WTC11 (cell line): ENCODE measurements at regions not wholly inside any gene's neighbourhood (a gene's known extent, or its start where the extent isn't known, plus 50 kb on each side); places are given as distances from the start of the nearest gene placed in this dataset.

Source experiments
- ATAC-seq: fragments of 200-7000 bp; cut with Tn5 transposase; 2 replicates; pipeline ENCODE4 v1.10.0; 2021; ENCODE audit warnings: mild to moderate bottlenecking, moderate library complexity
- CTCF ChIA-PET: fragments of 300-600 bp; sonication (Branson Sonifier 250); formaldehyde crosslinking; loops from one replicate; lab custom pipeline; 2021; ENCODE audit warnings: antibody characterized with exemption; lab: Charles Lee
- POLR2A ChIA-PET: fragments of 350-600 bp; sonication (Branson Sonifier 250); formaldehyde crosslinking; loops from one replicate; lab custom pipeline; 2021; ENCODE audit warnings: antibody characterized with exemption; lab: Charles Lee
- DNase-seq: peaks from one replicate; pipeline ENCODE4 v3.0.0; 2021; ENCODE audit warnings: low spot score
- H3K27ac Mint-ChIP-seq: 2 replicates; pipeline ENCODE4 v1.8.0; 2021; ENCODE audit warnings: mixed read lengths
- H3K27me3 Mint-ChIP-seq: 2 replicates; pipeline ENCODE4 v1.8.0; 2021; ENCODE audit warnings: low read depth, mild to moderate bottlenecking, moderate library complexity, mixed read lengths
- H3K36me3 Mint-ChIP-seq: 2 replicates; pipeline ENCODE4 v1.8.0; 2021; ENCODE audit warnings: mixed read lengths
- H3K4me1 Mint-ChIP-seq: 2 replicates; pipeline ENCODE4 v1.8.0; 2022; ENCODE audit warnings: mixed read lengths
- H3K4me3 Mint-ChIP-seq: 2 replicates; pipeline ENCODE4 v1.8.0; 2021; ENCODE audit warnings: mild to moderate bottlenecking, moderate library complexity, mixed read lengths
- H3K9me3 Mint-ChIP-seq: 2 replicates; pipeline ENCODE4 v1.8.0; 2021; ENCODE audit warnings: mixed read lengths
- AR ChIP-seq: fragments of 250-450 bp; sonication (Bioruptor Pico); IDR thresholded peaks from 2 replicates; pipeline ENCODE4 v1.9.0; 2021; ENCODE audit warnings: mild to moderate bottlenecking
- ATF1 ChIP-seq: sonication (generic); formaldehyde crosslinking; IDR thresholded peaks from 2 replicates; pipeline ENCODE4 v1.8.1; 2023; ENCODE audit warnings: mild to moderate bottlenecking, moderate library complexity, missing genetic modification reagents
- CBFB ChIP-seq: sonication (generic); formaldehyde crosslinking; IDR thresholded peaks from 2 replicates; pipeline ENCODE4 v1.8.1; 2022; ENCODE audit warnings: mild to moderate bottlenecking, low read depth, missing genetic modification reagents
- E2F5 ChIP-seq: sonication (generic); formaldehyde crosslinking; IDR thresholded peaks from 2 replicates; pipeline ENCODE4 v1.8.1; 2022; ENCODE audit warnings: mild to moderate bottlenecking, moderate library complexity, missing genetic modification reagents
- ERG ChIP-seq: fragments of 250-450 bp; sonication (Bioruptor Pico); IDR thresholded peaks from 2 replicates; pipeline ENCODE4 v1.8.0; 2021; ENCODE audit warnings: mild to moderate bottlenecking
- FOXP1 ChIP-seq: sonication (generic); formaldehyde crosslinking; IDR thresholded peaks from 2 replicates; pipeline ENCODE4 v1.8.0; 2022; ENCODE audit warnings: missing genetic modification reagents, mild to moderate bottlenecking, moderate library complexity, borderline replicate concordance
- GRHL2 ChIP-seq: fragments of 250-450 bp; sonication (Bioruptor Pico); IDR thresholded peaks from 2 replicates; pipeline ENCODE4 v1.8.0; 2022; ENCODE audit warnings: mild to moderate bottlenecking, moderate library complexity; ENCODE audit not compliant: insufficient replicate concordance, severe bottlenecking
- HMGXB4 ChIP-seq: sonication (generic); formaldehyde crosslinking; IDR thresholded peaks from 2 replicates; pipeline ENCODE4 v1.8.1; 2023; ENCODE audit warnings: mild to moderate bottlenecking, moderate library complexity, missing genetic modification reagents
- JUN ChIP-seq: sonication (generic); formaldehyde crosslinking; IDR thresholded peaks from 2 replicates; pipeline ENCODE4 v1.8.0; 2023; ENCODE audit warnings: mild to moderate bottlenecking, missing genetic modification reagents
- NR3C1 ChIP-seq: sonication (generic); formaldehyde crosslinking; conservative IDR thresholded peaks from 2 replicates; pipeline ENCODE4 v1.8.1; 2023; ENCODE audit warnings: low read depth, mild to moderate bottlenecking, missing genetic modification reagents
- PRRX2 ChIP-seq: fragments of 250-450 bp; sonication (Bioruptor Pico); IDR thresholded peaks from 2 replicates; pipeline ENCODE4 v1.8.0; 2021; ENCODE audit warnings: mild to moderate bottlenecking
- SMAD3 ChIP-seq: sonication (generic); formaldehyde crosslinking; IDR thresholded peaks from 2 replicates; pipeline ENCODE4 v1.8.0; 2022; ENCODE audit warnings: missing genetic modification reagents, mild to moderate bottlenecking, borderline replicate concordance
- TEAD4 ChIP-seq: sonication (generic); formaldehyde crosslinking; IDR thresholded peaks from 2 replicates; pipeline ENCODE4 v1.8.0; 2022; ENCODE audit warnings: mild to moderate bottlenecking, missing genetic modification reagents
- USF1 ChIP-seq: sonication (generic); formaldehyde crosslinking; IDR thresholded peaks from 2 replicates; pipeline ENCODE4 v1.8.0; 2022; ENCODE audit warnings: mild to moderate bottlenecking, missing genetic modification reagents
- ZBTB21 ChIP-seq: sonication (generic); formaldehyde crosslinking; IDR thresholded peaks from 2 replicates; pipeline ENCODE4 v1.8.1; 2023; ENCODE audit warnings: mild to moderate bottlenecking, missing genetic modification reagents, borderline replicate concordance
- ZMAT4 ChIP-seq: fragments of 250-450 bp; sonication (Bioruptor Pico); IDR thresholded peaks from 2 replicates; pipeline ENCODE4 v1.9.0; 2021; ENCODE audit warnings: mild to moderate bottlenecking
- ZNF219 ChIP-seq: sonication (generic); formaldehyde crosslinking; IDR thresholded peaks from 2 replicates; pipeline ENCODE4 v1.8.0; 2023; ENCODE audit warnings: missing genetic modification reagents, mild to moderate bottlenecking, borderline replicate concordance
- ZNF281 ChIP-seq: sonication (generic); formaldehyde crosslinking; IDR thresholded peaks from 2 replicates; pipeline ENCODE4 v1.8.0; 2023; ENCODE audit warnings: mild to moderate bottlenecking, missing genetic modification reagents
- ZNF396 ChIP-seq: fragments of 250-450 bp; sonication (Bioruptor Pico); IDR thresholded peaks from 2 replicates; pipeline ENCODE4 v1.8.0; 2021; ENCODE audit warnings: mild to moderate bottlenecking, moderate library complexity, borderline replicate concordance
- ZNF416 ChIP-seq: fragments of 250-450 bp; sonication (Bioruptor Pico); IDR thresholded peaks from 2 replicates; pipeline ENCODE4 v1.9.0; 2021; ENCODE audit warnings: mild to moderate bottlenecking, inconsistent platforms
- ZNF423 ChIP-seq: fragments of 250-450 bp; sonication (Bioruptor Pico); IDR thresholded peaks from 2 replicates; pipeline ENCODE4 v2.1.2; 2022; ENCODE audit warnings: mild to moderate bottlenecking, moderate library complexity
- ZNF512 ChIP-seq: sonication (generic); formaldehyde crosslinking; IDR thresholded peaks from 2 replicates; pipeline ENCODE4 v1.8.1; 2022; ENCODE audit warnings: missing genetic modification reagents, borderline replicate concordance
- ZNF671 ChIP-seq: fragments of 250-450 bp; sonication (Bioruptor Pico); IDR thresholded peaks from 2 replicates; pipeline ENCODE4 v1.8.0; 2021; ENCODE audit warnings: mild to moderate bottlenecking

- H3K4me1 Mint-ChIP-seq: peaks cover 15% of the 10 kb centered on the region
- H3K36me3 Mint-ChIP-seq: no peaks in the 10 kb centered on the region
- H3K9me3 Mint-ChIP-seq: 0 out of 2 replicates have a peak, but pooled peaks cover 3% of the 10 kb centered on the region
- DNase-seq (no peak), ATAC-seq (no peak)
- H3K4me3 Mint-ChIP-seq: no peak overlapping the region
- CTCF ChIA-PET: no interaction called here
- TF ChIP-seq ZNF416 (CRISPR knock-in tag) (no peak), ZNF281 (CRISPR knock-in tag) (no peak), E2F5 (CRISPR knock-in tag) (no peak), CBFB (CRISPR knock-in tag) (no peak), PRRX2 (CRISPR knock-in tag) (no peak), AR (CRISPR knock-in tag) (no peak), TEAD4 (no peak), HMGXB4 (no peak), ZNF396 (CRISPR knock-in tag) (no peak)
- TF ChIP-seq, all 79 proteins: peak for 0
- POLR2A ChIA-PET: no interaction called here
- no peaks in the 10 kb centered on the region for H3K27me3 Mint-ChIP-seq
- H3K27ac Mint-ChIP-seq: no peak overlapping the region
These were observed 356.6 kb downstream of the GUCY2F start for GRCh38 chrX:109125304-109125703.

GRCh38 chrX:109089359-109089758 lies 353.0 kb upstream of the IRS4 start:
- ChIA-PET POLR2A (no interaction called here), CTCF (no interaction called here)
- no peaks in the 10 kb centered on the region for H3K4me1 Mint-ChIP-seq
- no peak for ATAC-seq
- peaks cover 25% of the 10 kb centered on the region for H3K9me3 Mint-ChIP-seq
- H3K27me3 Mint-ChIP-seq: no peaks in the 10 kb centered on the region; the same call in 1 of the 2 replicates
- peaks cover 5% of the 10 kb centered on the region for H3K36me3 Mint-ChIP-seq
- DNase-seq: no peak
- no peak overlapping the region for H3K4me3 Mint-ChIP-seq
- no peak overlapping the region for H3K27ac Mint-ChIP-seq
- TF ChIP-seq JUN (CRISPR knock-in tag) (no peak), SMAD3 (CRISPR knock-in tag) (no peak), NR3C1 (CRISPR knock-in tag) (no peak), ZNF423 (no peak), ERG (CRISPR knock-in tag) (no peak), USF1 (CRISPR knock-in tag) (no peak), CBFB (CRISPR knock-in tag) (no peak), ATF1 (CRISPR knock-in tag) (no peak), GRHL2 (CRISPR knock-in tag) (no peak), ZNF219 (no peak), ZBTB21 (no peak), ZMAT4 (no peak), ZNF671 (CRISPR knock-in tag) (no peak), ZNF512 (CRISPR knock-in tag) (no peak), FOXP1 (CRISPR knock-in tag) (no peak)
